Transverse colon (tissue), 4 donors: ENCODE measurements at regions not wholly inside any gene's neighbourhood (a gene's known extent, or its start where the extent isn't known, plus 50 kb on each side); places are given as distances from the start of the nearest gene placed in this dataset.

Experiments used
- DNase-seq: peaks from one replicate; pipeline ENCODE4 v3.0.0-alpha.2; 2019
- H3K27ac ChIP-seq, 4 donors: fragments of 200-600 bp; sonication (generic); 2 replicates each; pipeline ENCODE4 v1.5.1; 2016 to 2018; ENCODE audit warnings: inconsistent platforms in 4 of 4
- H3K27me3 ChIP-seq: fragments of 200-600 bp; sonication (generic); 2 replicates; pipeline ENCODE4 v1.5.1; 2017; ENCODE audit warnings: inconsistent platforms
- H3K36me3 ChIP-seq, 4 donors: fragments of 200-600 bp; sonication (generic); 2 replicates each; pipeline ENCODE4 v1.5.1; 2017 to 2019; ENCODE audit warnings: inconsistent platforms in 4 of 4
- H3K4me1 ChIP-seq, 4 donors: fragments of 200-600 bp; sonication (generic); 2 replicates each; pipeline ENCODE4 v1.5.1; 2017 to 2020; ENCODE audit warnings: inconsistent platforms in 4 of 4
- H3K4me3 ChIP-seq, 4 donors: fragments of 200-600 bp; sonication (generic); 1 replicate in 1 of 4; 2 replicates in 3 of 4; pipeline versions ENCODE4 v1.5.1 to v1.6.1; 2017 to 2019; ENCODE audit warnings: inconsistent platforms in 4 of 4
- H3K9me3 ChIP-seq, 2 donors: fragments of 200-600 bp; sonication (generic); 2 replicates each; pipeline ENCODE4 v1.5.1; 2017 to 2019; ENCODE audit warnings: inconsistent platforms in 2 of 2
- EP300 ChIP-seq: sonication (generic); formaldehyde crosslinking; IDR thresholded peaks from one replicate; pipeline ENCODE4 v1.6.1; 2017; ENCODE audit warnings: antibody characterized with exemption, low read depth
- POLR2A ChIP-seq: fragments of 450-650 bp; IDR thresholded peaks from one replicate; pipeline ENCODE4 v1.6.1; 2016; ENCODE audit warnings: antibody characterized with exemption, mild to moderate bottlenecking, moderate library complexity
- POLR2AphosphoS5 ChIP-seq, 3 donors: sonication (generic); formaldehyde crosslinking; IDR thresholded peaks; one replicate each; pipeline ENCODE4 v1.6.1; 2016; ENCODE audit warnings: antibody characterized with exemption in 3 of 3
- WGBS, 2 donors: methylation state at CpG; one replicate each; pipeline ENCODE4 v1.1.5; 2018; ENCODE audit warnings: low coverage in 1 of 2; 5-methylcytosine and 5-hydroxymethylcytosine counted together
- in situ Hi-C, 4 donors: fragments of 200-750 bp; cut with MboI; loops; one replicate each; pipeline versions ENCODE4 v1.15.0 to v1.15.1; 2017; ENCODE audit warnings: low sequenced_read_pairs in 3 of 4, low pct_ligation_motif_present in 1 of 4, low pct_unique_long_range_greater_than_20kb in 1 of 4
- intact Hi-C: fragments of 100-400 bp; cut with DNase I; formaldehyde crosslinking; loops from one replicate; pipeline ENCODE4 v1.15.1; 2023; ENCODE audit warnings: low total_unique reads
- TF ChIP-seq, protein P1 (sequence below), 5 experiments: fragments of 200-600 bp in 3 of 5; fragments of 450-650 bp in 2 of 5; sonication (generic) in 3 of 5; IDR thresholded peaks; 1 replicate in 2 of 5; 2 replicates in 3 of 5; pipeline ENCODE4 v1.5.1; 2016 to 2017; ENCODE audit warnings: antibody characterized with exemption in 5 of 5, inconsistent platforms in 3 of 5, mild to moderate bottlenecking in 2 of 5, moderate library complexity in 1 of 5

DNA sequence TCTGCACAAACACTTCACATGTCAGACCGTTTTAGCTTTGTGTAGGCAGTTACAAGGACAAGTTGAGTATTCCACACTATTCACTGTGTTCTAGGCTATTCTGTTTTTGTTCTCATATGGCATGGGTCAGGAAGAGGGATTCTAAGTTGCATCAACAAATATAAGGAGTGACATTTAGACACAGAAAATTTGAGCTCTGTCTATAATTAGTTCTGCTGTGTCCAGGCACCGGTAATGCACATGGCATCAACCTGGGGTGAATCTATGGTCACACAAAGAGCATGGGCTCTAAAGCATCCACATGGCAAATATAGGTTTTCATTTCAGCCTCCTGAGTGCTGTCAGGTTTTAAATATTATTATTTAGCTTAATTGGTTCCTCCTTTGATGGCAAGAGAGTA, 130.4 kb upstream of the PMFBP1 start:
- Histone ChIP-seq H3K4me3 (no peak overlapping the region), H3K27ac (no peak overlapping the region), H3K9me3 (no peaks in the 10 kb centered on the region), H3K36me3 (no peaks in the 10 kb centered on the region), H3K27me3 (no peaks in the 10 kb centered on the region), H3K4me1 (peaks cover 0 to 8% (median 0%) of the 10 kb centered on the region in 4 donors)
- TF ChIP-seq EP300 (no peak), POLR2AphosphoS5 (IDR thresholded peaks at IDR 0.05) (no peak), POLR2A (no peak)
- TF ChIP-seq, protein P1, sequence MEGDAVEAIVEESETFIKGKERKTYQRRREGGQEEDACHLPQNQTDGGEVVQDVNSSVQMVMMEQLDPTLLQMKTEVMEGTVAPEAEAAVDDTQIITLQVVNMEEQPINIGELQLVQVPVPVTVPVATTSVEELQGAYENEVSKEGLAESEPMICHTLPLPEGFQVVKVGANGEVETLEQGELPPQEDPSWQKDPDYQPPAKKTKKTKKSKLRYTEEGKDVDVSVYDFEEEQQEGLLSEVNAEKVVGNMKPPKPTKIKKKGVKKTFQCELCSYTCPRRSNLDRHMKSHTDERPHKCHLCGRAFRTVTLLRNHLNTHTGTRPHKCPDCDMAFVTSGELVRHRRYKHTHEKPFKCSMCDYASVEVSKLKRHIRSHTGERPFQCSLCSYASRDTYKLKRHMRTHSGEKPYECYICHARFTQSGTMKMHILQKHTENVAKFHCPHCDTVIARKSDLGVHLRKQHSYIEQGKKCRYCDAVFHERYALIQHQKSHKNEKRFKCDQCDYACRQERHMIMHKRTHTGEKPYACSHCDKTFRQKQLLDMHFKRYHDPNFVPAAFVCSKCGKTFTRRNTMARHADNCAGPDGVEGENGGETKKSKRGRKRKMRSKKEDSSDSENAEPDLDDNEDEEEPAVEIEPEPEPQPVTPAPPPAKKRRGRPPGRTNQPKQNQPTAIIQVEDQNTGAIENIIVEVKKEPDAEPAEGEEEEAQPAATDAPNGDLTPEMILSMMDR (IDR thresholded peaks at IDR 0.05): no peak
- intact Hi-C loops (no loop called here), in situ Hi-C loops (no loop called here)
- DNase-seq: no peak
- 67 to 74% methylated on average over 2 of the region's 2 CpGs for WGBS, 2 donors

DNA sequence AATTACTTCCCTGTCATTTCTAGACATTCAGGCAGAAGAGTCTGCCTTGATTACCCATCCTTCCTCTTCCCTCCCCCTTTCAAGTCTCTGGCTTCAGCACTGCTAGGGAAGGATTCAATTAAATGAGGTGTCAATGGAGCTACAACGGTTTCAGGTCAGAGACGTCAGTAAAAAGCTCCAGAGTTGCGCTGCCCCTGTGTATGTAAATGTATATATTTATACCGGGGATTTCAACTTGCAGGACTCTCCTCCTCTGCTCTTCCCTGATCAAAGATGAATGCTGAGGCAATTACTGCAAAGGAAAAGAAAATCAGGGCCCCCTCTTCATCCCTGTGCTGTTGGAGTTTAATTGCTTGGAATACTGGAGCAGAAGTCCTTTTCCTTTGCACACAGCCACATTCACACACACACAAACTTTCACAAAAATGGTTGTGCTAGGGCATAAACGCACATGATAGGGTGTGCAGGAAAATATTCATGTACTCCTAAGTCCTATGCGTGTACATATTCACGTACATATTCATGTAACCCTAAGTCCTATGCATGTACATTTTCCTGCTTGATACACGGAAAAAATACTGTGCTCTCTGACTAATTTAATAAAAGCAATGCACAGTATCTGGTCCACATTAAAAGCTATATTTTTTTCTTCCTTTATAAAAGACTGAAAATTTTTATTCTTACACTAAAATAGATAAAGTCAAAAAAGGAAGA, 129.7 kb upstream of the PMFBP1 start:
- intact Hi-C loops (no loop called here), in situ Hi-C loops (no loop called here)
- TF ChIP-seq, protein P1 (IDR thresholded peaks at IDR 0.05): no peak
- TF ChIP-seq POLR2A (no peak), POLR2AphosphoS5 (IDR thresholded peaks at IDR 0.05) (no peak), EP300 (no peak)
- Histone ChIP-seq H3K36me3 (no peaks in the 10 kb centered on the region), H3K27ac (no peak overlapping the region), H3K4me1 (peaks cover 0 to 8% (median 0%) of the 10 kb centered on the region in 4 donors), H3K27me3 (no peaks in the 10 kb centered on the region), H3K9me3 (no peaks in the 10 kb centered on the region), H3K4me3 (no peak overlapping the region)
- WGBS, 2 donors: 71 to 82% methylated on average over 8 of the region's 8 CpGs
- DNase-seq: no peak

DNA sequence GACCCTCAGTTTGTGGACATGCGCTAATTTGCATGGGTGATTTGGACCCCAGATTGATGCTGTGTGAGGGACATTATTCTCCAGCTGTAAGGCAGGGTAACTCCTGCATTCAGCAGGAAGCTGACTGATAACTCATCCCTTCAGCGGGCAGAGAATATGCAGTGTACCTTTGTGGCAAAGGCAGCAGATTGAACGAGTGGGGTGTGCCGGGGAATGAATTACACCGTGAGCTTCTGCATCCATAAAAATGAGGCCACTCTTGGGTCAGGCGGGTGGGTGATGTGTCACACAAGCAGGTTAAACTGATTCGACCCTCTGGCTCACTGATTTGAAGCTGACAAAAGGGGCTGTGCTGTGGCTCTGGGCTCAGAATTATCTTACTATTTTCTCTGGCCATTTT, 128.9 kb upstream of the PMFBP1 start:
- Histone ChIP-seq H3K4me1 (peaks cover 0 to 8% (median 0%) of the 10 kb centered on the region in 4 donors), H3K36me3 (no peaks in the 10 kb centered on the region), H3K27ac (no peak overlapping the region), H3K9me3 (no peaks in the 10 kb centered on the region), H3K27me3 (no peaks in the 10 kb centered on the region), H3K4me3 (no peak overlapping the region)
- DNase-seq: peak; percentile 39
- in situ Hi-C loops (no loop called here), intact Hi-C loops (no loop called here)
- 23 to 43% methylated on average over 4 to 7 of the region's 7 CpGs for WGBS, 2 donors
- TF ChIP-seq POLR2A: no peak
- TF ChIP-seq, protein P1 (IDR thresholded peaks at IDR 0.05): no peak
- TF ChIP-seq EP300: no peak
- no peak for TF ChIP-seq POLR2AphosphoS5 (IDR thresholded peaks at IDR 0.05)

DNA sequence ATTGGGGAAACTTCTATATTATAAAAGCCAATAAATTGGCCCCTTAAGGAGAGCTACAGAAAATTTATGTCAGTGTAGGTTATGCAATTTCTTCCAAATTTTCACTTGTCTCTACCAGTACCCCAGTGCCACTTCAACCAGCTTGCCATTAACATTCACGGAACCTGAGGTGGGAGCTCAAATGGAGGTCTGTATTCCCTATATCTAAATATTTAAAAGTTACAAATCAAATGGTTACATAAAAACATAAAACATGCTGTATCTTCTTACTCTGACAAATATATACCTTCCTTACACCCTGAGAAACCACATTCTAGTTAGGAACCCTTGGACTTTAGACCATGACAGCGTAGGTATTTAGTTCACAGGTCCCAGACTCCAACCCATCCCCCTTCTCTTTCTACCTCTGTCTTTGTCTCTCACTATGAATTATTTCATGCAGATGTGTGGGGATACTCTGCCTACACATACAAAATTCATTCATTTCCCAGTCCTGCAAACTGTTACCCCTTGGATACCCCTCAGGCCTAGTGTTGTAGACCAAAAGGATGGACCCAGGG, 127.8 kb upstream of the PMFBP1 start:
- H3K36me3 ChIP-seq: no peaks in the 10 kb centered on the region
- no peak for DNase-seq
- no peaks in the 10 kb centered on the region for H3K27me3 ChIP-seq
- peaks cover 0 to 8% (median 0%) of the 10 kb centered on the region in 4 donors for H3K4me1 ChIP-seq
- no peaks in the 10 kb centered on the region for H3K9me3 ChIP-seq
- in situ Hi-C loops (no loop called here), intact Hi-C loops (no loop called here)
- no peak overlapping the region for H3K27ac ChIP-seq
- H3K4me3 ChIP-seq: no peak overlapping the region
- 74 to 81% methylated on average over 2 of the region's 2 CpGs for WGBS, 2 donors
- TF ChIP-seq POLR2A: no peak
- TF ChIP-seq POLR2AphosphoS5 (IDR thresholded peaks at IDR 0.05): no peak
- no peak for TF ChIP-seq EP300
- TF ChIP-seq, protein P1 (IDR thresholded peaks at IDR 0.05): no peak
